ENCODE measurements at regions not wholly inside any gene's neighbourhood (a gene's known extent, or its start where the extent isn't known, plus 50 kb on each side); places are given as distances from the start of the nearest gene placed in this dataset.
"Not testable (repeated sequence)": the region's sequence is repeated elsewhere in the genome, so short reads cannot be mapped to it uniquely, and the experiment has no call there.

- not testable (repeated sequence) for TF ChIP-seq PPARA (CRISPR knock-in tag; IDR thresholded peaks at IDR 0.05; ENCODE audit: borderline replicate concordance); ZNF565 (CRISPR knock-in tag; conservative IDR thresholded peaks at IDR 0.05; ENCODE audit: low read depth); ZFP30 (CRISPR knock-in tag; IDR thresholded peaks at IDR 0.05); ZFP3 (CRISPR knock-in tag; IDR thresholded peaks at IDR 0.05); GLIS3 (CRISPR knock-in tag; IDR thresholded peaks at IDR 0.05); TCF4 (CRISPR knock-in tag; IDR thresholded peaks at IDR 0.05; ENCODE audit: borderline replicate concordance); PATZ1 (CRISPR knock-in tag; IDR thresholded peaks at IDR 0.05; ENCODE audit: borderline replicate concordance)
Observed at GRCh38 chr22:10737931-10738330, 4790.1 kb upstream of the OR11H1 start.
